ENCODE measurements at regions not wholly inside any gene's neighbourhood (a gene's known extent, or its start where the extent isn't known, plus 50 kb on each side); places are given as distances from the start of the nearest gene placed in this dataset.

DNA sequence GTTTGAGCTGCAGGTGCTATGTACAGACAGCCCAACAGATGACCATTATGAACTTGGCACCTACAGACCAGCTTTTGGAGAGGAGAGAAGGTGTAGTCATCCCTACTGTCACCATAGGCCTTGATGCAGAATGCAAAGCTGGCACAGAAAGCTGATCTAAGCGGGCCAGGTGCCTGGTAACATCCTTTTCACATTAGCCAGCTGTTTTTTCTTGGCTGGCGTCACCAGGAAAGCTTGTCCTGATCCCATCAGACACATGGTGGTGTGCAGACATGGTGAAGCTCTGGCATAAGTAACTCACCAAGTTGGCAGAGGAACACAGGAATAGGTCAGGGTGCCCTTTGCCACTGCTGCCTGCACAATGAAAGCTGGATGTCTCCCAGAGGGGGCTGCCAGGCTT lies 97.2 kb upstream of the MB21D2 start:
- Histone ChIP-seq H3K4me2 (no peak overlapping the region), H2AFZ (no peak overlapping the region), H3K36me3 (ENCODE audit: low read depth) (no peaks in the 10 kb centered on the region), H3K27ac (no peak overlapping the region), H3K27me3 (ENCODE audit: insufficient read depth, low read depth) (no peaks in the 10 kb centered on the region), H4K20me1 (ENCODE audit: insufficient read depth) (no peaks in the 10 kb centered on the region; the same call in 1 of the 2 replicates), H3K9me3 (ENCODE audit: insufficient read depth, low read depth) (peaks cover 4% of the 10 kb centered on the region; the same call in 1 of the 2 replicates), H3K4me3 (no peak overlapping the region), H3K9me2 (ENCODE audit: insufficient read depth) (no peaks in the 10 kb centered on the region), H3K4me1 (replicated peaks; ENCODE audit: insufficient read depth) (no peaks in the 10 kb centered on the region), H3F3A (ENCODE audit: insufficient read depth, low read depth) (no peaks in the 10 kb centered on the region), H3K79me2 (ENCODE audit: low read depth) (no peaks in the 10 kb centered on the region)
- intact Hi-C loops (cut with micrococcal nuclease; ENCODE audit: unreplicated experiment) = no loop called here
- POLR2A ChIA-PET (ENCODE audit: unreplicated experiment) = no interaction called here
- TF ChIP-seq, protein P1, sequence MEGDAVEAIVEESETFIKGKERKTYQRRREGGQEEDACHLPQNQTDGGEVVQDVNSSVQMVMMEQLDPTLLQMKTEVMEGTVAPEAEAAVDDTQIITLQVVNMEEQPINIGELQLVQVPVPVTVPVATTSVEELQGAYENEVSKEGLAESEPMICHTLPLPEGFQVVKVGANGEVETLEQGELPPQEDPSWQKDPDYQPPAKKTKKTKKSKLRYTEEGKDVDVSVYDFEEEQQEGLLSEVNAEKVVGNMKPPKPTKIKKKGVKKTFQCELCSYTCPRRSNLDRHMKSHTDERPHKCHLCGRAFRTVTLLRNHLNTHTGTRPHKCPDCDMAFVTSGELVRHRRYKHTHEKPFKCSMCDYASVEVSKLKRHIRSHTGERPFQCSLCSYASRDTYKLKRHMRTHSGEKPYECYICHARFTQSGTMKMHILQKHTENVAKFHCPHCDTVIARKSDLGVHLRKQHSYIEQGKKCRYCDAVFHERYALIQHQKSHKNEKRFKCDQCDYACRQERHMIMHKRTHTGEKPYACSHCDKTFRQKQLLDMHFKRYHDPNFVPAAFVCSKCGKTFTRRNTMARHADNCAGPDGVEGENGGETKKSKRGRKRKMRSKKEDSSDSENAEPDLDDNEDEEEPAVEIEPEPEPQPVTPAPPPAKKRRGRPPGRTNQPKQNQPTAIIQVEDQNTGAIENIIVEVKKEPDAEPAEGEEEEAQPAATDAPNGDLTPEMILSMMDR (conservative IDR thresholded peaks at IDR 0.05) = no peak
- TF ChIP-seq EZH2 (IDR thresholded peaks at IDR 0.05; ENCODE audit: low read depth) = no peak
- DNase-seq = no peak
- BruUV-seq (replicated peaks) = no TSS peak
- CTCF ChIA-PET = interaction anchor here (0.6 kb wide), 1 partner anchor 126 kb away, joined by 3 read pairs; no protein-coding TSS in a partner anchor

DNA sequence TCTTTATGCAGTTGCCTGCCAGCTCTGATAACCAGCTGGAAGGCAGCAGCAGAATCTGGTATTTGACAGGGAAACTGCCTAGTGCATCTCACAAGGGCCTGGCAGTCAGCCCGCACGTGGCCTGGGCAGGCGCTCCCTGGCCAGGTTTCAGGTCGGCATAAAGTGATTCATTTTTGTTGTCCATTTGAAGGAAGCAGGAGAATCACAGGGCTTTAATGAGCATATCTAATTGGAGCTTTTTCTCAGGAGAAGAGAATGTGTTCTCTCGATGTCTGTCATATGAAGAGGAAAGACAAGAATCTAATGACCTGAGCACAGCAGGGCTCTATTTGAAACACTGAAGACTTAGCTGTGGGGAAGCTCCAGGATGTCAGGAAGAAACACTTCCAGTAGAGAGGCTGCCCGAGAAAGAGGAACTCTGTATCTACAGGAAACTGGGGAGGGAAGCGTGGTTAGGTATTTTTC lies 98.8 kb upstream of the MB21D2 start:
- no peaks in the 10 kb centered on the region for H3F3A ChIP-seq (ENCODE audit: insufficient read depth, low read depth)
- no peak for DNase-seq
- no peaks in the 10 kb centered on the region for H3K4me1 ChIP-seq (replicated peaks; ENCODE audit: insufficient read depth)
- H3K9me3 ChIP-seq (ENCODE audit: insufficient read depth, low read depth) = peaks cover 4% of the 10 kb centered on the region; the same call in 1 of the 2 replicates
- H4K20me1 ChIP-seq (ENCODE audit: insufficient read depth) = no peaks in the 10 kb centered on the region
- intact Hi-C loops (cut with micrococcal nuclease; ENCODE audit: unreplicated experiment) = no loop called here
- CTCF ChIA-PET = no interaction called here
- H2AFZ ChIP-seq = no peak overlapping the region
- H3K27me3 ChIP-seq (ENCODE audit: insufficient read depth, low read depth) = no peaks in the 10 kb centered on the region
- no peak overlapping the region for H3K27ac ChIP-seq
- H3K79me2 ChIP-seq (ENCODE audit: low read depth) = no peaks in the 10 kb centered on the region
- no peaks in the 10 kb centered on the region for H3K36me3 ChIP-seq (ENCODE audit: low read depth)
- H3K9me2 ChIP-seq (ENCODE audit: insufficient read depth) = no peaks in the 10 kb centered on the region
- POLR2A ChIA-PET (ENCODE audit: unreplicated experiment) = no interaction called here
- no TSS peak for BruUV-seq (replicated peaks)
- no peak for TF ChIP-seq EZH2 (IDR thresholded peaks at IDR 0.05; ENCODE audit: low read depth)
- TF ChIP-seq, protein P1 (conservative IDR thresholded peaks at IDR 0.05) = no peak
- no peak overlapping the region for H3K4me3 ChIP-seq
- no peak overlapping the region for H3K4me2 ChIP-seq

DNA sequence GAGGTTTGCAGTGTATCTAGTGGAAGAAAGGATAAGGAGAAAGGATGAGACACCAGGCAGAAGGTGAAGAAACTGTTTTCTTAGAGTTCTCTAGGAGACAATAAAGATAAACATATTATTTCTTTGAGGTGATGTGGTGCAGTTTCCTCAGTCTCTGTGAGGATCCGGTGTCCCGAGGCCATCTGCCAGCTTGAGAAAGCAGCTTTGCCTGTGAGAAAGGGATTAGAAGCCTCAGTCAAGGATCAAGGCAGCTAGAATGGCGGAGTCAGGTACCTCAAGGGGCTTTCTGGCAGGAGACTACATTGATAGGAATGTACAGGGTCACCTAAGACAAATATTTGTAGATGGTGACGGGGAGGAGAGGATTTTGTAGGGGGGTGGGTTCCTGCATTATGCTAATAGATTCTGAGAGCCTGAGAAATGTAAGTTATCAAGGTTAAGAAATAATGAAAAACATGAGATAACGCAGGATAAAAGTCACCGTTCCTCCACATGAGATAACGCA lies 103.9 kb upstream of the MB21D2 start:
- POLR2A ChIA-PET (ENCODE audit: unreplicated experiment) = no interaction called here
- no peak overlapping the region for H2AFZ ChIP-seq
- no peaks in the 10 kb centered on the region for H3K27me3 ChIP-seq (ENCODE audit: insufficient read depth, low read depth)
- H3K9me3 ChIP-seq (ENCODE audit: insufficient read depth, low read depth) = no peaks in the 10 kb centered on the region
- intact Hi-C loops (cut with micrococcal nuclease; ENCODE audit: unreplicated experiment) = no loop called here
- H3K4me2 ChIP-seq = no peak overlapping the region
- no peaks in the 10 kb centered on the region for H3K79me2 ChIP-seq (ENCODE audit: low read depth)
- no peak overlapping the region for H3K27ac ChIP-seq
- CTCF ChIA-PET = no interaction called here
- no peak overlapping the region for H3K4me3 ChIP-seq
- H4K20me1 ChIP-seq (ENCODE audit: insufficient read depth) = no peaks in the 10 kb centered on the region
- peak in 1 of 2 experiments; percentile 32 for DNase-seq
- H3K9me2 ChIP-seq (ENCODE audit: insufficient read depth) = no peaks in the 10 kb centered on the region
- no TSS peak for BruUV-seq (replicated peaks)
- no peaks in the 10 kb centered on the region for H3K4me1 ChIP-seq (replicated peaks; ENCODE audit: insufficient read depth)
- H3K36me3 ChIP-seq (ENCODE audit: low read depth) = no peaks in the 10 kb centered on the region
- no peaks in the 10 kb centered on the region; the same call in 1 of the 2 replicates for H3F3A ChIP-seq (ENCODE audit: insufficient read depth, low read depth)
- TF ChIP-seq EZH2 (IDR thresholded peaks at IDR 0.05; ENCODE audit: low read depth) = no peak
- TF ChIP-seq, protein P1 (conservative IDR thresholded peaks at IDR 0.05) = no peak

All from PC-9 (cell line).